ENCODE measurements at regions not wholly inside any gene's neighbourhood (a gene's known extent, or its start where the extent isn't known, plus 50 kb on each side); places are given as distances from the start of the nearest gene placed in this dataset.
A peak's percentile ranks its signal among the peaks of the same experiment; 100 is the strongest.
"Not testable (repeated sequence)": the region's sequence is repeated elsewhere in the genome, so short reads cannot be mapped to it uniquely, and the experiment has no call there.

DNA sequence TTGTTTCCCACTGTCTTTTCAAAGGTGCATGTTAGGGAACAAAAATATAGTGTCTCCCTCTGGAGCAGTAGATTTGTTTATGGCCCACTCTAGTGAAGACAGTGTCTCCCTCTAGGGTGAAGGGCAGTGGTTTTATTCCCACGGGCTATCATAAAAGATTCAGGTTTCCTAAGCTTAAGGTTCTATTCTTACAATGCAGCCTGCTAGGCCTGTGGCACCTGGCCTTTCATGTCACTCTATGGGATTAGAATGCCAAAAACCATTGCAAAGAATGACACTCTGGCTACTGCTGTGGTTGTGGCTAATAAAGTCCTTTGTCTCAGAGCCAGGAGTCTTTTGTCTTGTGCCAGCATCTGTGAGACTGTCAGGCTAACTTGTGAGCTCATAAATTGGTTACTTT lies 92.6 kb upstream of the GPR39 start:
- not testable (repeated sequence) for ATAC-seq

GRCh38 chr2:132332345-132333033 lies 84.1 kb upstream of the GPR39 start:
- not testable (repeated sequence) for ATAC-seq

DNA sequence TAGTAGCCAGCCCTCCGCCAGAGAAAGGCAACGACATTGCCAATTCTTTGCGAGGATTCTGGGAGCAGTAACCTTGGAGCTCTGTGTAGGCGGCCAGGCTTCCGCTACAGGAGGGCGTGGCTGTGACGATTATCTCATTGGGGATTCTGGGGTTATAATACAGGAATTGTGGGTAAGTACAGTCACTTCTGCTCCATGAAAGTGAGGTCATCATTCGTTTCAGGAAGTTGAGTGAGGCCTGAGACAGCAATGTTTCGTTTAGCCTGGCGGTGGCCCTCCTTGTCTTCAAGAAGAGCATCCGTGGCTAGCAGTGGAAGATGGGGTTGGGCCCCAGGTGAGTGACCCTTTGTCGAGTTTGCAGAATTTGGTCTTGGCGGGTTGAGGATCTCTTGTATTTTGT lies 79.5 kb upstream of the GPR39 start:
- not testable (repeated sequence) for ATAC-seq

DNA sequence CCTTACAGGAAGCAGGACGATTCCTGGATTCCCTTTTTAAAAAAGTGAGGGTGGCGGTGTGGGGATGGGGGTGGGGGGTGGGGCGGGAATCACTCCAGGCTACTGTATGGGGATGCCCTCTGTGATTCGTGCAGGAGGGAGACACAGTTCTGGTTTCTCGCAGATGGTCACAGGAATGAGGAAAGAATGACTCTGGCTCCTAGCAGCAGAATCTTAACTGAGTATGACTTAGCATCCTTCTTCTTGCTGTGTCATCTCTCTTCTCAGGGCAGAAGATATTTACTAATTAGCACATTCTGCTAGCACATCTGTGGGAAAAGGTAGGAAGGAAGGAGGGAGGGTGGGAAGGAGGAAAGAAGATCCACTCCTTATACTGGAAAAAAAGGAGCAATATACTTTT lies 78.8 kb upstream of the GPR39 start:
- not testable (repeated sequence) for ATAC-seq

- ATAC-seq: peak; percentile 100
Measured at GRCh38 chr2:132347041-132347780, 69.4 kb upstream of the GPR39 start.

GRCh38 chr2:132349092-132349687 lies 67.4 kb upstream of the GPR39 start:
- peak; percentile 10; the same call in 1 of the 3 replicates for ATAC-seq

DNA sequence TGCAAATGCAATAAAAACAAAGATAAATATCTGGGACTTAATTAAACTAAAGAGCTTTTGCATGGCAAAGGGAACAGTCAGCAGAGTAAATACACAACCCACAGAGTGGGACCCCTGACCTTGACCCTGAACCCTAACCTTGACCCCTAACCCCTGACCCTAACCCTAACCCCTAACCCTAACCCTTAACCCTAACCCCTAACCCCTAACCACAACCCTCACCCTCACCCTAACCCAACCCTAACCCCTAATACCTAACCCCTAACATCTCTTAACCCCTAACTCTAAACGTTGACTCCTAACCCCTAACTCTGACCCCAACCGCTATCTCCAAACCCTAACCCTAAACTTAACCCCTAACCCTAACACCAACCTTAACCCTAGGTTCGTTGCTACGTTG lies 64.9 kb upstream of the GPR39 start:
- not testable (repeated sequence) for ATAC-seq

DNA sequence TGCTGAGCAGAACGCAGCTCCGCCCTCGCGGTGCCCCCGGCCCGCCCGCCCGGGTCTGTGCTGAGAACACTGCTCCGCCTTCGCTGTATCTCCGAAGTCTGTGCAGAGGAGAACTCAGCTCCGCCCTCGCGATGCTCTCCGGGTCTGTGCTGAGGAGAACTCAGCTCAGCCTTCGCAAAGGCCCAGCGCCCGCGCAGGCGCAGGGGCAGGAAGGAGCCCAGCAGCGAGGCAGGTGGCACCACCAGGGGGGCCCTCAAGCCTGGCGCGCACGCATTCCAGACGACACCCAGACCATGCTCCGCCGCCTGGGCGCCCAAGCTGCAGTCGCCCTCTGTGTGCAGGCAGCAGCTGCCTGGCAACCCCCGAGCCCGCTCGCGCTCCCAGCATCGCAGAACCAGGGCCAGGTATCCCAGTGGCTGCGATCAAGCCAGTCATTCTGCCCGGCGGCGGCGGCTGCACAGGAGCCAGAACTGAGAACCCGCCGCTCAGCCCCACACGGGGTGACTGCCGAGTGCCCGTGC lies 64.1 kb upstream of the GPR39 start:
- ATAC-seq: peak; percentile 99

GRCh38 chr2:132353380-132353779 lies 63.2 kb upstream of the GPR39 start:
- ATAC-seq: peak; percentile 48

DNA sequence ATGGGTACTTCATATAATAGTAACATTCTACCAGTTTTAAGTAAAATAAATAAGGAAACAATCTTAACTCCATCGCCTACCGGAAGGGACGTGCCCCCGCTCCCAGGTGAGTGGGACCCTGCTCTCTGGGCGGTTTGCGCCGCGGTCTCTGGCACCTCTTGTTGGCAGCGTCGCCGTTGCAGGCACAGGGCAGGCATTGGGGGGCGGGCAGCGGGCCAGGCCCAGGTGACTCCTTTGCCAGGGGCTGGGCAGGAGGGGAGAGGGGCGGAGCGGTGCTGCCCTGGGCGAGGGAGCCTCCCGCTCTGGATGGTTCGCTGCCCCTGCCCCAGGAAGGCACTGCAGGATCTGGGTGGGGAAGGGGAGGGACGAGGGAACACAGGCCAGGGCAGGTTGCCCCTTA lies 55.6 kb upstream of the GPR39 start:
- not testable (repeated sequence) for ATAC-seq

GRCh38 chr2:132361498-132361897 lies 55.1 kb upstream of the GPR39 start:
- not testable (repeated sequence) for ATAC-seq

DNA sequence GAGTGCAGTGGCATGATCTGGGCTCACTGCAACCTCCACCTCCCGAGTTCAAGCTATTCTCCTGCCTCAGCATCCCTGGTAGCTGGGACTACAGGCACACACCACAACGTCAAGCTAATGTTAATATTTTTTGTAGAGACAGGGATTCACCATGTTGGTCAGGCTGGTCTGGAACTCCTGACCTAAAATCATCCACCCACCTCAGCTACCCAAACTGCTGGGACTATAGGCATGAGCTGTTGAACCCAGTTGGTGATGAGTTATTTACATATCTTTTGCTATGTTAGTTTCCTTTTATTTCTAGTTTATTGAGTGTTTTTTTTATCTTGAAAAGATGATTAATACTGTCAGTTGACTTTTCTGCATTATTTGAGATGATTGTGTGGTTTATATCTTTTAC lies 53.3 kb upstream of the GPR39 start:
- ATAC-seq: not testable (repeated sequence)

- not testable (repeated sequence) for ATAC-seq
Measured at GRCh38 chr2:132365963-132366362, 50.6 kb upstream of the GPR39 start.

DNA sequence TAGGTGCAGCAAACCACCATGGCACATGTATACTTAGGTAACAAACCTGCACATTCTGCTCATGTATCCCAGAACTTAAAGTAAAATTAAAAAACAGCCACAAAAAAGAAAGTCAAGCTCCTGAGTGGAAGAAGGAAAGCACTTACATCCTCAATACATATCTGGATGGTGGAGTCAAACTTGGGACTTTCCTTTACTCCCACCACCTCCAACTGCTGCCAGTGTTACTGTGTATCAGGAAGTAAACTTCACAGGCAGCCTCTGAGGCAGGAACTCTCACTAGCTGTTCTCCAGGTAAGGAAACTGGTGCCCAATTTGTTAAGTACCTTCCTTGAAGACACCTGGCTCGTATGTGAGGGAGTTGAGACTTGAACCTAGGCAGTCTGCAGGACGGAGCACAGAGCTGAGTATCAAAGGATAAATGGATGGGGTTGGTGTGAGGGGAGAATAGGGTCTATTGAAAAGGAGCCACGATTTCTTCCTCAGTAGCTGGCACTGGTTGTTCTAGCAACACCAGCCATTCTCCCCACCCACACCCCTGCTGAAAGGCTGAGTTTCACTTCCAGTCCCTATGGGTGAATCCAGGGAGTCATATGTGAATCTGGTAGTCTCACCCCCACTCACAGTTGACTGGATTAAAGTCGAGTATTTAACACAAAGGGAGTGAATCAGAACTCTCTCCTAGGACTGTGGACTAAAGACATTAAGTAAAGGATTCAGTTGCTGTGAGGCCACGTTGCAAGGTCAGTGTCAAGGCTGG lies 50.0 kb upstream of the GPR39 start:
- no peak for ATAC-seq
- TF ChIP-seq ZNF70 (CRISPR knock-in tag; IDR thresholded peaks at IDR 0.05): no peak
- TF ChIP-seq, protein P1, sequence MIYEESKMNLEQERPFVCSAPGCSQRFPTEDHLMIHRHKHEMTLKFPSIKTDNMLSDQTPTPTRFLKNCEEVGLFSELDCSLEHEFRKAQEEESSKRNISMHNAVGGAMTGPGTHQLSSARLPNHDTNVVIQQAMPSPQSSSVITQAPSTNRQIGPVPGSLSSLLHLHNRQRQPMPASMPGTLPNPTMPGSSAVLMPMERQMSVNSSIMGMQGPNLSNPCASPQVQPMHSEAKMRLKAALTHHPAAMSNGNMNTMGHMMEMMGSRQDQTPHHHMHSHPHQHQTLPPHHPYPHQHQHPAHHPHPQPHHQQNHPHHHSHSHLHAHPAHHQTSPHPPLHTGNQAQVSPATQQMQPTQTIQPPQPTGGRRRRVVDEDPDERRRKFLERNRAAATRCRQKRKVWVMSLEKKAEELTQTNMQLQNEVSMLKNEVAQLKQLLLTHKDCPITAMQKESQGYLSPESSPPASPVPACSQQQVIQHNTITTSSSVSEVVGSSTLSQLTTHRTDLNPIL (CRISPR knock-in tag; IDR thresholded peaks at IDR 0.05; ENCODE audit: low read depth): no peak
- no peak for TF ChIP-seq BACH2 (CRISPR knock-in tag; IDR thresholded peaks at IDR 0.05; ENCODE audit: borderline replicate concordance)
- no peak for TF ChIP-seq RARB (CRISPR knock-in tag; IDR thresholded peaks at IDR 0.05)
- no peak for TF ChIP-seq ARNTL (CRISPR knock-in tag; IDR thresholded peaks at IDR 0.05; ENCODE audit: borderline replicate concordance, low read depth)
- TF ChIP-seq, protein P2, sequence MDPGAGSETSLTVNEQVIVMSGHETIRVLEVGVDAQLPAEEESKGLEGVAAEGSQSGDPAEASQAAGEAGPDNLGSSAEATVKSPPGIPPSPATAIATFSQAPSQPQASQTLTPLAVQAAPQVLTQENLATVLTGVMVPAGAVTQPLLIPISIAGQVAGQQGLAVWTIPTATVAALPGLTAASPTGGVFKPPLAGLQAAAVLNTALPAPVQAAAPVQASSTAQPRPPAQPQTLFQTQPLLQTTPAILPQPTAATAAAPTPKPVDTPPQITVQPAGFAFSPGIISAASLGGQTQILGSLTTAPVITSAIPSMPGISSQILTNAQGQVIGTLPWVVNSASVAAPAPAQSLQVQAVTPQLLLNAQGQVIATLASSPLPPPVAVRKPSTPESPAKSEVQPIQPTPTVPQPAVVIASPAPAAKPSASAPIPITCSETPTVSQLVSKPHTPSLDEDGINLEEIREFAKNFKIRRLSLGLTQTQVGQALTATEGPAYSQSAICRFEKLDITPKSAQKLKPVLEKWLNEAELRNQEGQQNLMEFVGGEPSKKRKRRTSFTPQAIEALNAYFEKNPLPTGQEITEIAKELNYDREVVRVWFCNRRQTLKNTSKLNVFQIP (CRISPR knock-in tag; IDR thresholded peaks at IDR 0.05; ENCODE audit: borderline replicate concordance, low read depth): no peak
- TF ChIP-seq CSDC2 (CRISPR knock-in tag; IDR thresholded peaks at IDR 0.05): no peak
- TF ChIP-seq ZFP30 (CRISPR knock-in tag; IDR thresholded peaks at IDR 0.05): no peak
- no peak for TF ChIP-seq ZC3H10 (CRISPR knock-in tag; IDR thresholded peaks at IDR 0.05)
- TF ChIP-seq TOX (CRISPR knock-in tag; IDR thresholded peaks at IDR 0.05; ENCODE audit: borderline replicate concordance): no peak
- no peak for TF ChIP-seq CSRNP3 (CRISPR knock-in tag; IDR thresholded peaks at IDR 0.05)
- TF ChIP-seq ESRRG (CRISPR knock-in tag; IDR thresholded peaks at IDR 0.05): no peak
- TF ChIP-seq OSR1 (CRISPR knock-in tag; IDR thresholded peaks at IDR 0.05): no peak
